VCaP (cell line): ENCODE measurements at regions not wholly inside any gene's neighbourhood (a gene's known extent, or its start where the extent isn't known, plus 50 kb on each side); places are given as distances from the start of the nearest gene placed in this dataset.

Experiments used
- H3K27ac ChIP-seq: fragments of 450-650 bp; 2 replicates; pipeline ENCODE4 v1.5.1; 2017
- TF ChIP-seq, protein P1 (sequence below): fragments of 450-650 bp; conservative IDR thresholded peaks from 2 replicates; pipeline ENCODE4 v1.5.1; 2017; ENCODE audit warnings: mild to moderate bottlenecking, moderate library complexity

DNA sequence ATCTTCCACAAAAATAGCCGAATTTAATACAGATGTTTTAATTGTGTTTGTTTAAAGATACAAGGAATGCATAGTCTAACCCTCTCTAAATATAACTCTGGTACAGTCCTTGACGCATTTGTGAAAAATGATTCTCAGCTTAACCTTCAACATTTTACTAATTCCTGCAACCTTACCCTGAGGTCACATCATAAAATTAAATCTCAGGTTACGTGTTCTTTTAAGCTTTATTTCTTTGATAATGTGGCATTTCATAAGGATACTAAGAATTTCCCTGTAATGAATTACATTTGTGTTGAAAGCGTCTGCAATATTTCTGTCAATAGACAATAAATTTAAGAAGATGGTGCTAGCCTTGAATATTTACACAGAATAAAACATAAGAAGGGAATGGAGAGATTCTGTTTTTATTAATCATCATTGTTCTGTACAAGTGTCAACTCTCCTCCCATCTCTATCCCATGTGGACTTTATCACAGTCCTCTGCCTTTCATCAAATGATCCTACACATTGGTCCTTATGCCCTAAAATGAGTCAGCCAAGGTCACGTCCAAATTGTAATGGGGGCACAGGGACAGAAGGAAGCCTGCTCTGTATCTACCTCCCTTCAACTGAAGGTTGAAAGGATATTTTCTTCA lies 769.3 kb upstream of the FLRT2 start:
- H3K27ac ChIP-seq = no peak overlapping the region
- TF ChIP-seq, protein P1, sequence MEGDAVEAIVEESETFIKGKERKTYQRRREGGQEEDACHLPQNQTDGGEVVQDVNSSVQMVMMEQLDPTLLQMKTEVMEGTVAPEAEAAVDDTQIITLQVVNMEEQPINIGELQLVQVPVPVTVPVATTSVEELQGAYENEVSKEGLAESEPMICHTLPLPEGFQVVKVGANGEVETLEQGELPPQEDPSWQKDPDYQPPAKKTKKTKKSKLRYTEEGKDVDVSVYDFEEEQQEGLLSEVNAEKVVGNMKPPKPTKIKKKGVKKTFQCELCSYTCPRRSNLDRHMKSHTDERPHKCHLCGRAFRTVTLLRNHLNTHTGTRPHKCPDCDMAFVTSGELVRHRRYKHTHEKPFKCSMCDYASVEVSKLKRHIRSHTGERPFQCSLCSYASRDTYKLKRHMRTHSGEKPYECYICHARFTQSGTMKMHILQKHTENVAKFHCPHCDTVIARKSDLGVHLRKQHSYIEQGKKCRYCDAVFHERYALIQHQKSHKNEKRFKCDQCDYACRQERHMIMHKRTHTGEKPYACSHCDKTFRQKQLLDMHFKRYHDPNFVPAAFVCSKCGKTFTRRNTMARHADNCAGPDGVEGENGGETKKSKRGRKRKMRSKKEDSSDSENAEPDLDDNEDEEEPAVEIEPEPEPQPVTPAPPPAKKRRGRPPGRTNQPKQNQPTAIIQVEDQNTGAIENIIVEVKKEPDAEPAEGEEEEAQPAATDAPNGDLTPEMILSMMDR = no peak

DNA sequence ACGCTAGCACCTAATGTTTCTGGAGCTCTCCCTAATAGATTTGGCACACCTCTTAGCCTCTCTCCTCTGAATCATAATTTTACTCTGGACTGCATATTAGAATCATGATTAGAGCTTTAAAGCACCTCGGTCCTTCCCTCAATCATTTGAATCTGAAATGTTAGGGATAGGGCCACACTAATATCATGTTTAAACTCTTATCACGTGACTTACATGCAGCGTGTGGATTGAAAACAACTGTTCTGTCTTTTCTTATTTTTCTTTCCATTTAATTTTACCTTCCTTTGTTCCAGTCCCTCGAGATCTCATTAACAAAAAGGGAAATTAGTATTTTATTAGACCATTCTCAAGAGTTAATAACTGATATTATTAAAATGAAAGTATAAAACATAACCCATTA lies 762.5 kb upstream of the FLRT2 start:
- H3K27ac ChIP-seq = no peak overlapping the region
- TF ChIP-seq, protein P1 = no peak

DNA sequence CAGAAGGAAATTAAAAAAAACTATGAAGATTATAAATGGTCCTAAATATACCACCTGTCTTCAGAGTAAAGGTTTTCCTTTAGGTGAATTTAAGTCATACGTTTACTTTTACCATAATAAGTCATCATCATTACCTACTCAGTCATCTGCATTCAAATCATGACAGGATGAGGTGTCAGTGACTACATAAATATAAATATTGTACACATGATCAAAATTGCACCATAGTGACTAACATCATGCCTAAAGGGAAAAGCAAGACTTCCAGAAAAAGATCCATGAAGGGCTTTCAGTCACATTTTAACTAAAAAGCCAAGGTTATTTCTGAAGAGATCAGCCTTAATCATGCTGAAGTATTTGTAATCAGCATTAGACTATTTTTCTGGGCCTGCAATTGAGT lies 759.9 kb upstream of the FLRT2 start:
- H3K27ac ChIP-seq = no peak overlapping the region
- TF ChIP-seq, protein P1 = no peak

DNA sequence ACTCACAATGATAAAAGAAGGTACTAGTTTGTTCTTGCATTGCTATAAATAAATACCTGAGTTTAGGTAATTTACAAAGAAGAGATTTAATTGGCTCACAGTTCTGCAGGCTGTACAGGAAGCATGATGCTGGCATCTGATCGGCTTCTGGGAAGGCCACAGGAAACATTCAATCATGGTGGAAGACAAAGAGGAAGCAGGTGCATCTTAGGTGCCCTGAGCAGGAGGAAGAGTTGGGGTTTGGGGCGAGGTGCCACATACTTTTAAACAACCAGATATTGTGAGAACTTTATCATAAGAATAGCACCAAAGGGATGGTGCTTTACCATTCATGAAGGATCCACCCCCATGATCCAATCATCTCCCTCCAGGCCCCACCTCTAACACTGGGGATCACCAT lies 752.6 kb upstream of the FLRT2 start:
- TF ChIP-seq, protein P1 = no peak
- no peak overlapping the region for H3K27ac ChIP-seq

DNA sequence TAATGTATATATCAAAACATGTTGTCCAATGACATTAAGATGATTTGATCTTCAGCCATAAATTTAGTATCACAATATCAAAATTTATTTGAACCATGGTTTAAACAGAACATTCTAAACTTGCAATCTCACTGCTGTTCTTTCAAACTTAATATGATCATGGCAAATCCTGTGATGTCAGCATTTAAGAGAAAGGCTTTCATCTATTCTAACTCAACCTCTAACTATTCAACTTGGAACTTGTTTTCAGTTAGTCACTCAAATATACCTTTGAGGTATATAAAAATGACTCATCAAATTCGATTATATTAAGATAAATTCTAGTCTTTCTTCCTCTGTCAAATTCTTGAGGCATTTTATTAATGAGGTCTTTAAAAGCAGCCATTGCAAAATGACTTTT lies 747.0 kb upstream of the FLRT2 start:
- TF ChIP-seq, protein P1 = no peak
- H3K27ac ChIP-seq = no peak overlapping the region

DNA sequence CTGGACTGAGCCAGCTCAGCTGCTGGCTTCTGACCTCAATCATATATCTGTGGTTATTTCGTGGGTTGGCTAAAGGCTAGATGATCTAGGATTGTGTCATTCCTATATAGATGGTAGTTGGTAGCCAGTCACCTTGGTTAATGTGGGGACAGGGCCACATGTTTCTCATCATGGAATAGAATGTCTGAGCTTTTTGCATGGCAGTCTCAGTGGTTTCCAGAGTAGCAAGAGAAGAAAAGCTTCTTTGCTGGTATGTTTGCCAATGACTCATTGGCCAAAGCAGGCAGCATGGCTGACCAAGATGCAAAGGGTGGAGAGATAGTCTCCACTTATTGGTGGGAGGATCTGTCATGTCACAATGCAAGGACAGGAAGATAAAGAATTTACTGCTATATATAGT lies 746.4 kb upstream of the FLRT2 start:
- H3K27ac ChIP-seq = no peak overlapping the region

DNA sequence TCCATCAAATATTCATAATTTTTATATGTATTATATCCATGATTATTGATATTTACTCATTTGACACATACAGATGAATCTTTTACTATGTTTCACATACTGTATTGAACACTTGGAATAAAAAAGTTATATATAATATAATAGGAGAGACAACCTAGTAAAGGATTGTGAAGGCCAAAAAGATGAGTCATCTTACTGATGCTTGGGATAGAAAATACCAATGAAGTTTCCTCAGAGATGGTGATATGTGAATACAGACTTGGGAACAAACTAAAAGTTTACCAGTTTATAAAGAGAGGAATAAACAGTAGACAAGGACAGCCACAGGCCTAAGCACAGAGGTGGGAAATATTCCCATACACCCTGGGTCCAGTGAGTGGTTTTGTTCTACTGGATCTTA lies 743.9 kb upstream of the FLRT2 start:
- H3K27ac ChIP-seq = no peak overlapping the region
- TF ChIP-seq, protein P1 = no peak

More for the DNA sequence above, 746.4 kb upstream of the FLRT2 start:
- TF ChIP-seq, protein P1 = no peak

DNA sequence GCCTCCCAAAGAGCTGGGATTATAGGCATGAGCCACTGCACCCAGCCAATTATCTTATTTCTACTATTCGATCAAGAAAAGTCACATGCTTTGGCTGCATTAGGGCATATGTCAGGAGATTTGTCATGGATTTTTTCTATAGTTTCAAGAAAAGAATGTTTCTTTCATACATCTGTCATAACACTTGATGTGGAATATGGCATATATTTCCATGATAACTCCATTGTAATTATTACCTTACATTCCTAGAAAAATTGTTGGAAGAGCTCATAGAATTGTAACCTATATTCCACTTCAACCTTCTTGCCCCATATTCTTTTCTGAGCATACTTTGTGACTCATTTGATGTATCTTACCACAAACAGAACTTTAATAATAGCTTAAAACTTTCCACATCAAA lies 740.9 kb upstream of the FLRT2 start:
- no peak overlapping the region for H3K27ac ChIP-seq
- TF ChIP-seq, protein P1 = no peak
